GM12891 (cell line): ENCODE measurements at regions not wholly inside any gene's neighbourhood (a gene's known extent, or its start where the extent isn't known, plus 50 kb on each side); places are given as distances from the start of the nearest gene placed in this dataset.

Experiments used
- POLR2A ChIP-seq: IDR thresholded peaks from 2 replicates; pipeline ENCODE4 v1.6.1; 2011; ENCODE audit warnings: low read depth, low read length, control low read depth
- POLR2AphosphoS5 ChIP-seq: IDR thresholded peaks from 2 replicates; pipeline ENCODE4 v1.6.1; 2011; ENCODE audit warnings: low read depth, low read length, control low read depth

DNA sequence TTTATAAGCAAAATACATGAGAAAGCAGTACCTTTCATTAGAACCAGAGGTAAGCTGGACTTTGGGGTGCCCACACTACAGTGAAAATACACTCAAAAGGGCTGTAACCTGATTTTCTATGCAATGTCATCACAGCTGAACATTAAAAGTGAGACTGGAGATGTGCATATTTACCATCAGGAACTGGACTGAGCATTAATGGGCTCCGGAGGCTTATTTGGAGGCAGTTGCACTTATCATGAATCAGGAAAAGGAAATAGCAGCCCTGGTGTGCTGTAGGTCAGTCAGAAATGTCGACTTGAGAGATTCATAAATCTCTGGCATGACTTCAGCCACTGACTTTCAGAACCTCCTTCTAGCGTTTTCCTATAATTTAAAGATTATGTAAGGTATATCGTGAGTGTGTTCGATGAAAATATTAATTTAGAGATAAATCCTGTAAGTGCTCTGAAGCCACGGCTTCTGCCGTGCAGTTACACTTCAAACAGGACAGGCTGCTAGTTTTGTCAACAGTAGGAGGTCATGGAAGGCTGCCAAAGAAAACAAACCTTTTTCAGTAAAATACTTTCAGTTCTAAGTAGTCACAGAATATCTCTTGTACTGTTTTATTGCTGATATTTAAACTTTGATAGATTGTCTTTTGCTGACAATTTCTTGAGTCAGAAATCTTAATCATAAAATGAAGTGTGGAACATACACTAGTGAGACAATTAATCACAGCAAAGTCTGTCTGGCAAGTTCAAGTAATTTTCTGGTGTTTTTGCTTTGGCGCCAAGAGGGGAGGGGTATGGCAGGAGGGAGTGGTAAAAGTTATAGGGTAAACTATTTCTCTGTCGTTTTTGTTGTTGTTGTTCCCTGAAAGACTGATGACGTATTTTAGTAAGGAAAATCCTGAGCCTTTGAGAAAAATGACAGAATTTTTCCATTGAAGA is 939.7 kb downstream of the NR2F1-AS1 start:
- TF ChIP-seq POLR2A = no peak
- no peak for TF ChIP-seq POLR2AphosphoS5
